ENCODE measurements at regions not wholly inside any gene's neighbourhood (a gene's known extent, or its start where the extent isn't known, plus 50 kb on each side); places are given as distances from the start of the nearest gene placed in this dataset.
"Not testable (repeated sequence)": the region's sequence is repeated elsewhere in the genome, so short reads cannot be mapped to it uniquely, and the experiment has no call there.

DNA sequence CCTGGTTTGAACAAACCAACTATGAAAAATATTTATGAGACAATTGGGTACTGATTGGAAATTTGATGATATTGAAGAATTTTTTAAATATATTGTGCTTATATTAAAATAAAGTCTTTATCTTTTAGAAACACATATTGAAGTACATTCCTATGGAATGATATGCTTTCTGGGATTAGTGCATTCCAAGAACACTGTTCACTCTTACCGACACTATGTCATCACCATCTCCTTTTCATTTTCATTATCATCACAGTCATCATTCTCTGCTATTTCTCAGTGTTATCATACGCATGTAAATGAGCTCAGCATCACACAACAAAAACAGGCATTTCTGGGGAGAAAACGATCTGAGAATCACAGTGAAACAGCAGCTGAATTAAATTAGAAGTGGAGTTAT is 513.3 kb upstream of the CCDC196 start:
- TF ChIP-seq, protein P1, sequence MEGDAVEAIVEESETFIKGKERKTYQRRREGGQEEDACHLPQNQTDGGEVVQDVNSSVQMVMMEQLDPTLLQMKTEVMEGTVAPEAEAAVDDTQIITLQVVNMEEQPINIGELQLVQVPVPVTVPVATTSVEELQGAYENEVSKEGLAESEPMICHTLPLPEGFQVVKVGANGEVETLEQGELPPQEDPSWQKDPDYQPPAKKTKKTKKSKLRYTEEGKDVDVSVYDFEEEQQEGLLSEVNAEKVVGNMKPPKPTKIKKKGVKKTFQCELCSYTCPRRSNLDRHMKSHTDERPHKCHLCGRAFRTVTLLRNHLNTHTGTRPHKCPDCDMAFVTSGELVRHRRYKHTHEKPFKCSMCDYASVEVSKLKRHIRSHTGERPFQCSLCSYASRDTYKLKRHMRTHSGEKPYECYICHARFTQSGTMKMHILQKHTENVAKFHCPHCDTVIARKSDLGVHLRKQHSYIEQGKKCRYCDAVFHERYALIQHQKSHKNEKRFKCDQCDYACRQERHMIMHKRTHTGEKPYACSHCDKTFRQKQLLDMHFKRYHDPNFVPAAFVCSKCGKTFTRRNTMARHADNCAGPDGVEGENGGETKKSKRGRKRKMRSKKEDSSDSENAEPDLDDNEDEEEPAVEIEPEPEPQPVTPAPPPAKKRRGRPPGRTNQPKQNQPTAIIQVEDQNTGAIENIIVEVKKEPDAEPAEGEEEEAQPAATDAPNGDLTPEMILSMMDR (IDR thresholded peaks at IDR 0.05; ENCODE audit: low read depth, low read length) = no peak
- H3K4me3 ChIP-seq (ENCODE audit: low read depth, low read length) = no peak overlapping the region

DNA sequence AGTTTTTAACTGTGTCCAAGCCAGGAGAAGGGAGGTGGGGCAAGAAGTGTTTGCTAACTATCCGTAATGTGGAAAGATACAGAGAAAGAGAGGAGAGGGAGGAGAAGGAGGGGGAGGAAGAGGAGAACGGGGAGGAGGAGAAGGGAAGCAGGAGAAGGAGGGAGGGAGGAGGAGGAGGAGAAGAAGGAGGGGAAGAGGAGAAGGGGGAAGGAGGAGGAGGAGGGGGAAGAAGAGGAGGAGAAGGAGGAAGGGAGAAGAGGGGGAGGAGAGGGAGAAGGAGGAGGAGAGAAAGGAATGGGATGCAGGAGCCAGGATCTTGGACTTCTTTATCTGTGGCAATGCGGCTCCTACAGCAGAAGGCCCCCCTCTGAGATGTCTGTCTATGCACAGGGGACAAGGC is 510.3 kb upstream of the CCDC196 start:
- TF ChIP-seq, protein P1 (IDR thresholded peaks at IDR 0.05; ENCODE audit: low read depth, low read length) = no peak
- no peak overlapping the region for H3K4me3 ChIP-seq (ENCODE audit: low read depth, low read length)

DNA sequence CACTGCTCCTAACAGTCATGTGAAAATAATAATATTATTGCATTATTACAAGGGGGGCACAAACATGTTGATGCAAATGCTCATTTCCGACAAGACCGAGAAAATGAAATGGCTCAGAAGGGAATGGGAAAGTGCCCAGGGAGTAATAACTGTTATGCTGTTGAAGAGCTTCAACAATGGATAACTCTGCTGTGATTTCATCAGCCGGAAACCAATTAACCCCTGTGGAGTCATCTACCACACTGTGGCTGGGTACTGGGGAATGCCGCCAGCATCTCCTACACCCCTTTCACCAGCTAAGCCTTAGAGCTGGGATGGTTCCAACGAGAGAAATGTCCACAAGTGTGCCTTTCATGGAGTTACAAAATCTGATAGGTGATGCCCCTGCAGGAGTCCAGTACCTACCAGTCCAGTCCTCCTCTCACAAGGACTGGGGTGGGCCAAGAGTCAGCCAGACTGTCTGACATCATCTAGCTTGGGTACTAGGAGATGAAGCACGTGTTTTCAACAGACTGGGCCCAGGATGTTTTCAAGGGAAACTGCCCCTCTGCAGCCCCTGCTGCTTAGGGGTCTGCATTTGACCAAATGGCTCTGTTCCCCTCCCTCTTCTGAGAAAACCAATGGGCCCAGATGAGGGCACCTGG is 509.3 kb upstream of the CCDC196 start:
- no peak overlapping the region for H3K4me3 ChIP-seq (ENCODE audit: low read depth, low read length)
- TF ChIP-seq, protein P1 (IDR thresholded peaks at IDR 0.05; ENCODE audit: low read depth, low read length) = no peak

DNA sequence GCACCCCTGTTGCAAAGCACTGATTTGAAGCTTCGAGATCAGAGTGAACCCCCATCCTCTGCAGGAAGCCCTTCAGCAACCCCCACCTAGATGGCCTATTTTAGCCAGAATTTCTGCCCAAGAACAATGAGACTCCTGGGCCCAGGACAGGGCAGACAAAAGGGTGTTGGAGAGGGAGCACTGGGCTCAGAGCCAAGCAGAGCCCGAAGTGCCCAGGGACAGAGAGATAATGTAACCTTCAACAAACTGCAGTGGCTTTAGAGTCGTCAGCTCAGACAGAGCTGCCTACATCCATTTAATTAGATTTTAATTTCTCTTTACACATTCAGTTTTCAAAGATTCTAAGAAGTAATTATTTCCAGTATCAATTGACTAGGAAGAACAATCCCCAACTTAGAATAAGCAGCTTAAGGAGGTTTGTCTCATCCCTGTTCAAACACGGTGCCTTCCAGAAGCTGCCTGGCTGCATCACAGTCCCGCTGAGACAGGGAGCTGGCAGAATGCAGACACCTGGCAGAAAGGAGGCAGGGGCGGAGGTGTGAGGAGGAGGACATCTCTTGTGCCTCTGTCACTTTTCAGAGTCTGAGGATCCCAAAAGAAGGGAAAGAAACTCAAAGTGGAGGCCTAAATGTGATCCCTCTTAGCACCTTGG is 504.9 kb upstream of the CCDC196 start:
- TF ChIP-seq, protein P1 (IDR thresholded peaks at IDR 0.05; ENCODE audit: low read depth, low read length) = no peak
- no peak overlapping the region for H3K4me3 ChIP-seq (ENCODE audit: low read depth, low read length)

DNA sequence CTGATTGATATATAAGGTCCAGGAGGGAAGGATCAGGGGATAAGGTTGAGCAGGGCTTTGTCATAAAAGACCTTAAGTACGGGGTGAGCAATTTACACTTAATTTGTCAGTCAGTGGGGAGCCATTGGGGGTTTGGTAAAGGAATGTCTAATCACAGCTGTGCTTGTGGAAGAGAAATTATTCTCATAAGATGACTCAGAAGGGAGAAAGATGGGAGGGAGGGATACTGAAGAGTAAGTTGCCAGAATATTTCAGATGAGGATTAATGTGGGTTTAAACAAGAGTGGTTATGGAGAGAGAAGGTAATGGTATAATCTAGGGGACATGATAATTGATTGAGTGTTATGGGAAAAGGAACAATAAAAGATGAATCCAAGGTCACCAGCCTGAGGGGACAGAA is 500.1 kb upstream of the CCDC196 start:
- TF ChIP-seq, protein P1 (IDR thresholded peaks at IDR 0.05; ENCODE audit: low read depth, low read length) = no peak
- H3K4me3 ChIP-seq (ENCODE audit: low read depth, low read length) = no peak overlapping the region

DNA sequence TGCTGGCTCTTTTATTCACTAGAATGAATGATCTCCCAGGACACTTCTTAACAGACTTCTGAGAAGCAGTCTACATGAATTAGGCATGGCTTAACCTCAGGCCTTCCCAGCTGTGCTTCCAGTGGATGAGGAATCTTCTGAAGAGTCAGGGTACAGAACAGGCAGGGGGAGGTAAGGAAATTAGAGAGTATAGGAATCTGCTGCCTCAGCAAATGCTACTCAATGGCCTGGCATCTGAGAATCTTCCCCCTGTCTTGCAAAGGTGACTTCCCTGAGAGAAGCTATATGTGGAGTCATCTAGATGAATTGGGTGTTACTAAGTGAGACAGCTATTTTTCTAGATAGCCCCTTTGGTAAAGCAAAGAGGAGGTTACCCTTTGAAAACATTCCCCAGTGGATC is 496.2 kb upstream of the CCDC196 start:
- TF ChIP-seq, protein P1 (IDR thresholded peaks at IDR 0.05; ENCODE audit: low read depth, low read length) = no peak
- no peak overlapping the region for H3K4me3 ChIP-seq (ENCODE audit: low read depth, low read length)

DNA sequence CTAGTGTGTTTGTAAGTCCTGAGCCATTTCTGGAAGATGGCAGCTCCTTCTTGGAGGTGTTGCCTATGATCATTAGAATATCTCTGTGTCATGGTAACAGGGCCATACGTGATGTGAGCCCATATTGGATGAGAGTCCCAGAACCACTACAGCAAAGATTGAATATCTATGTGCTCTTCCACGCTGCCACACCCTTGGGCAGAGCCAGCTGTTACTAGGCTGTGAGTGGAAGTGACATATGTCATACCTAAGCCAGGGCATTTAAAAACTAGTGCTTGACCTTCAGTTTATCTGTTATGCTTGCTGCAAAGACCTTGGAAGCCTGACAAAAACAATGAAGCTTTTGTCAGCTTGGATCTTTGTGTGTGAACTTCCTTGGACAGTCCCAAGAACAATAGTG is 495.1 kb upstream of the CCDC196 start:
- H3K4me3 ChIP-seq (ENCODE audit: low read depth, low read length) = no peak overlapping the region
- TF ChIP-seq, protein P1 (IDR thresholded peaks at IDR 0.05; ENCODE audit: low read depth, low read length) = no peak

DNA sequence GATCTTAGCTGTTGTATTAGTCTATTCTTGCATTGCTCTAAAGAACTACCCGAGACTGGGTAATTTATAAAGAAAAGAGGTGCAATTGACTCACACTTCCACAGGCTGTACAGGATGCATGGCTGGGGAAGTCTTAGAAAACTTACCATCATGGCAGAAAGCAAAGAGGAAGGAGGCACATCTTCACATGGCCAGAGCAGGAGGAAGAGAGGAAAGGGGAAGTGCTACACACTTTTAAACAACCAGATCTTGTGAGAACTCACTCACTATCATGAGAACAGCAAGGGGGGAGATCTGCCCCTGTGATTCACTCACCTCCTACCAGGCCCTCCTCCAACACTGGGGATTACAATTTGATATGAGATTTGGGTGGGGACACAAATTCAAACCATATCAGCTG is 494.2 kb upstream of the CCDC196 start:
- H3K4me3 ChIP-seq (ENCODE audit: low read depth, low read length) = not testable (repeated sequence)
